ENCODE measurements at regions not wholly inside any gene's neighbourhood (a gene's known extent, or its start where the extent isn't known, plus 50 kb on each side); places are given as distances from the start of the nearest gene placed in this dataset.

DNA sequence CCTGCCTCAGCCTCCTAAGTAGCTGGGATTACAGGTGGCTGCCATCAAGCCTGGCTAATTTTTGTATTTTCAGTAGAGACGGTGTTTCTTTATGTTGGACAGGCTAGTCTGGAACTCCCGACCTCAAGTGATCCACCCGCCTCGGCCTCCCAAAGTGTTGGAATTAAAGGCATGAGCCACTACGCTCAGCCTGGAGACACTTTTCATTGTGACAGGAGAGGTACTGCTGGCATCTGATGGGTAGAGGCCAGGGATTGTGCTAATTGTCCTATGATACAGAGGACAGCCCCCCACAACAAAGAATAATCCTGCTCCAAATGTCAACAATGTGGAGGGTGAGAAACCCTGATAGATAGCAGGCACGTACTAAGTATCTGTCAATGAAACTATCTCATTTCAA, 91.3 kb upstream of the SLC25A48 start:
- TF ChIP-seq, protein P1, sequence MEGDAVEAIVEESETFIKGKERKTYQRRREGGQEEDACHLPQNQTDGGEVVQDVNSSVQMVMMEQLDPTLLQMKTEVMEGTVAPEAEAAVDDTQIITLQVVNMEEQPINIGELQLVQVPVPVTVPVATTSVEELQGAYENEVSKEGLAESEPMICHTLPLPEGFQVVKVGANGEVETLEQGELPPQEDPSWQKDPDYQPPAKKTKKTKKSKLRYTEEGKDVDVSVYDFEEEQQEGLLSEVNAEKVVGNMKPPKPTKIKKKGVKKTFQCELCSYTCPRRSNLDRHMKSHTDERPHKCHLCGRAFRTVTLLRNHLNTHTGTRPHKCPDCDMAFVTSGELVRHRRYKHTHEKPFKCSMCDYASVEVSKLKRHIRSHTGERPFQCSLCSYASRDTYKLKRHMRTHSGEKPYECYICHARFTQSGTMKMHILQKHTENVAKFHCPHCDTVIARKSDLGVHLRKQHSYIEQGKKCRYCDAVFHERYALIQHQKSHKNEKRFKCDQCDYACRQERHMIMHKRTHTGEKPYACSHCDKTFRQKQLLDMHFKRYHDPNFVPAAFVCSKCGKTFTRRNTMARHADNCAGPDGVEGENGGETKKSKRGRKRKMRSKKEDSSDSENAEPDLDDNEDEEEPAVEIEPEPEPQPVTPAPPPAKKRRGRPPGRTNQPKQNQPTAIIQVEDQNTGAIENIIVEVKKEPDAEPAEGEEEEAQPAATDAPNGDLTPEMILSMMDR (IDR thresholded peaks at IDR 0.05): no peak
- TF ChIP-seq POLR2AphosphoS5 (IDR thresholded peaks at IDR 0.05): no peak
- no peak for TF ChIP-seq POLR2A (IDR thresholded peaks at IDR 0.05)
